NCI-H1694 treated with DMSO at 0.1 percent for 48 hours (cell line): ENCODE measurements at regions not wholly inside any gene's neighbourhood (a gene's known extent, or its start where the extent isn't known, plus 50 kb on each side); places are given as distances from the start of the nearest gene placed in this dataset.

Source experiments
- DNase-seq: peaks from one replicate; lab custom pipeline; 2025; lab: John Stamatoyannopoulos, UW

DNA sequence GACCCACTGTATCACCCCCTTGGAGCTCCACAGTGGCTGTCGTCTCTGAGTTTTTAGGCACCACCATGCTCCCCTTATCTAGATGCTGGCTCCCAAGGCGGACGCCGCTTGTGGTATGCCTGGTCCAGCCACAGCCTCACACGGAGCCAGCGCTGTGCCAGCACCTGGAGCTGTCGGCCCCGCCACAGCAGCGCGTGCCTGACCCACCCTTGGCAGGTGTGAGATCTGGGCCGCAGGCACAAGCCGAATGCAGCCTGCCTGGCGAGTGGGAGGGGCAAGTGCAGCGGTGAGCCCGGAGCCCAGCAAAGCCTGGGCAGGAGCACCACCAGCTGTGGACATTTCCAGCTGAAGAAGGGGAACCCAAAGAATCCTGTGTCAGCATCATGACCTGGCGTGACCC is 91.9 kb upstream of the BACE2 start:
- no peak for DNase-seq

DNA sequence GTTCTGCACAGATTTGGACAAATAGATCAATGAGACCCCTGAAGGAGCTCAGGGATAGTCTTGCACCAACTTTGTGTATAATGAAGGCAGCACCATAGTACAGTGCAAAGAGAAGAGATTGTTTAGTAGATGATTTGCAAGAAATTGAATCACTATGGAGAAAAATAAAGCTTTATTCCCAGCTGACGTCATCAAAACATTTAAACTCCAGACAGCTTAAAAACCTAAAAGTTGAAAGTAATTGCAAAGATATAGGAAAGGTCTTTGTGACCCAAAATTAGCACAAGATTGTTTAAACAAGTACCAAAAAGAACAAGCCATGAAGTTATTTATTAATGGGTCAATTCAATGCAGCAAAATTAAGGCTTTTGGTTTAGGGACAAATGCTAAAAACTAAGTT is 88.8 kb upstream of the BACE2 start:
- DNase-seq = no peak

DNA sequence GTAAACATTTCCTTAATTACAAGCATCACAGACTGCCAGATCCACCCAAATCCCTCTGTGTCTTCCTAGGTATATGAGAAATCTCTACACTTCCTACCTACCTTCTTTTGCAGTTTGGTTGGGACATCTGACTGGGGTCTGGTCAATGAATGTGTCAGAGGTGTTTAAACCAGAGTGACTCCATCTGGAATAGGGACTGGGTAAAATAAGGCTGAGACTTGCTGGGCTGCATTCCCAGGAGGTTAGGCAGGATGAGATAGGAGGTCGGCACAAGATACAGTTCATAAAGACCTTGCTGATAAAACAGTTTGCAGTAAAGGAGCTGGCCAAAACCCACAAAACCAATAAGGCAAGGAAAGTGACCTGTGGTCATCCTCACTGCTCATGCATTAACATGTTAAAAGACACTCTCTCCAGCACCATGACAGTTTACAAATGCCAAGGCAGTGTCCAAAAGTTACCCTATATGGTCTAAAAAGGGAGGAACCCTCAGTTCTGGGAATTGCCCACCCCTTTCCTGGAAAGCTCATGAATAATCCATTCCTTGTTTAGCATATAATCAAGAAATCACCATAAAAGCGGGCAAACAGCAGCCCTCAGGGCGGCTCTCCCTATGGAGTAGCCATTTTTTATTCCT is 87.4 kb upstream of the BACE2 start:
- DNase-seq = no peak

DNA sequence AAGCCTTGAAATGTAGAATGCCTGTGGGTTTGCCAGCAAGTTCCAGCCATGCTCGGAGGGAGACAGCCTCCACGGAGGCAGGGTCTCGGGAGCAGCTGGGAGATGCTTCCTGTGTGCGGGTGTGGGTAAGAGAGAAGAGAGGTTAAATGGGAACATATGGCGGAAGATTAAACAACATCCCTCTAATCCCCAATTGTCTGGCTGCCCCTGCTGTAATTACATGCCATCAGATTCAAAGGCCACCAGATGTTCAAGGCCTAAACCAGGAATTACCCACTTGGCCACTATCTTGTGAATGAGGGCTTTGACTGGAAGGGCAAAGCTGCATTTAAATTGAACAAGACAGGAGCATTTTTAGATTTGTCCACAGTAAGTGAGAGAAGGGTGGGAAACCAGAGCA is 81.4 kb upstream of the BACE2 start:
- peak; percentile 65 for DNase-seq

DNA sequence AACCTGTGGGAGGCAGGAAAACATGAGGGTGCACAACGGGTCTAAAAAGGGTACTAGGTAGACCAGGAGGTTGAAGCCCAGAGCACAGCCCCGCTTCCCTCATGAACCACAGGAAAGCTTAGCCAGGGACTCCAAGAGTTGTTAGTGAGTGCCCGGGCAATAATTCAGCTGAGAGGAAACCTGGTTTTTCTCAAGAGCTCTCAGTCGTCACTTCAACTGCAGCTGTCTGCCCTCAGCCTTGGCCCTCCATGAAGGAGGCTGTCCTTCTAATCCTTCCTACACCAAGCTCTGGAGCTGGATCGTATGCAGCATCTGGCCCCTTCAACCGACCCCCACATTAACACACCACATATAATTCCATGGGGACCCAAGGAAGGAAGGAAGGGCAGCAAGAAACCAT is 77.0 kb upstream of the BACE2 start:
- no peak for DNase-seq

DNA sequence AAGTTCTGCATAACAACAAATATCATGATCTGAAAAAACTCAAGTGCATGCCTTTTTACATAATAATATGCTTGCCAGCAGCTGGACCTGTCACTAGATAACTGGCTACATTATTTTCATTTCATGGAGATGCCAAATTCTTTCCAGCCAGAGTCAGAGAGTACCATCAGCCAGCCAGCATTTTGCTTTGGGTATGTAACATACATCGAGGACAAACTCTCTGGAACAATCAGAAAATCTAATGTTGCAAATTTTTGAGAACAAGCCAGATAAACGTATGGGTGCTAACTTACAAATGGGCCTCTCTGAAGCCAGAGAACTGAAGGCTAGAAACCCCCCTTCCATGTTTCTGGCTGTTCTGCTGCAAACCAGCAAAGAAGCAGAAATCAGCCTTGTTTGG is 76.3 kb upstream of the BACE2 start:
- DNase-seq = no peak

DNA sequence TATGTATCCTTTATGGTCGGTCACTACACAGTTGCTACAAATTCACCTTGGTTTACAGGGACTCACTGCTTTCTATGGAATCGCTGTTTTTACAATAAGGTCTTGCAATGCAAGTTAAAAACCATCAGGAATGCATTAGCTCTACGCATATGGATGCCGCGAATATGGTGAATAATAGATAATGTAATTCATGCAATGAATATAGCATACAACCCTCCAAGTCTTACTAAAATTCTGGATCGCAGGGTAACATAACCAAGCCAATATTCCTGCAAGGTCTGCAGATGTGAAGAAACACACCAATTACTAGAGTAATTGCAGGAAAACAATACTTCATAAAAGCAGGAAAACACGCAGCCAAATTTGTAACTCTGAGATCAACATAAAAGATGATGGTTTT is 75.6 kb upstream of the BACE2 start:
- DNase-seq = no peak

DNA sequence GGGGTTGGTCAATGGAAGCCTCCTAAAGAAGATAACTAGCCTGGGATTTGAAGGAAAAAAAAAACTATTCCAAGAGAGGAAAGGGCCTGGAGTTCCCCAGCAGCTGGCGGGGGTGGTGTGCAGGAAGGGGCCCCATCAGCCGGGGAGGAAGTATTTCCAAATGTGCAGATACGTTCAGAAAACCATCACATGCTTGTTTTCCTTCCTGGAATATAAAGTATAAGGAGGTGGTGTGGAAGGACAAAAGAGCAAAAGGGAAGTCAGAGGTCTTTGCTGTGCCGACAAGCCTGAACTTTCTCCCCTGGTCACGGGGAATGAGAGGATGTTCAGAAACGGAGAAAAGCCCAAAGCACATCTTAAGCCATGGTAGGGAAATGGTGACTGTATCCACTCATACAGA is 72.0 kb upstream of the BACE2 start:
- DNase-seq = no peak

DNA sequence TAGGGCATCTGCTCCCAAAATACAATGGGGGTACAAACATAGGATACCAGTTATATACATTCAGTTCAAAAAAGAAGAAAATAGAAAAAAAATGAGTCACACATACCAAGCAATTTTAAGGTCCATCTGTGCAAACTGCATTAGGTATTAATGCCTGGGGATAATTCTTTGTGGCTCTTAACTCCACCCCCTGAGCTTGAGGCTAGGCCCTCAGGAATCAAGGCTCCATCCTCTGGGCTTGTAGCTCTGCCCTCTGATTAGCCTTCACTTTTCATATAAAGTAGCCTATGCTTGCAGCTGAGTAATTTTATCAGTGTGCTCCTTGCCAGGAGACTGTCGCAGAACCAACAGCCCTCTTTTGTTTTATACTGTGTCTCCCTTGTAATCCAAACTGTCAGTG is 69.9 kb upstream of the BACE2 start:
- no peak for DNase-seq

DNA sequence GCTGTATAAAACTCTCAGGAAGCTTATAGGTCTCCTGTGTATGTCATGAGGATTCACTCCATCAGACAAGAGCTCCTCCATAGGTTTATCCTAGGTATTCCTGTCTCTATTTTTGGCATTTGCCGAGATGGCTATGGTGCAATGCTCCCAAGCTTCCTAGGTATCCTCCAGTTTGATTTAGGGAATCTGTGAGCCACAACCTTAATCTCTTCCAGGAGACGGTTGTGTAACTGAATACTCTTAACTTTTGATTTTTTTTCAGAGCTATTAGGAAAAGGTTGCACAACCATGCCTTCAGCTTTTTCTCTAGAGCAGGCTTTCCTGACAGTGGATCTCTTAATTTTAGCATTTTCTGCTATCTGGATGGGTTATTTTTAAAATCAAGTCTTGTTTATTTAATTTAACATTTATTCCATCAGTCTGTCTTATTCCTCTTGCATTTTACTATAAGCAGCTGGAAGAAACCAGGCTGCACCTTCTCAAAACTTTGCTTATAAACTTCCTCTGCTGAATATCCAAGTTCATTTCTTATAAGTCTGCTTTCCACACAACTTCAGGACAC is 69.4 kb upstream of the BACE2 start:
- no peak for DNase-seq

DNA sequence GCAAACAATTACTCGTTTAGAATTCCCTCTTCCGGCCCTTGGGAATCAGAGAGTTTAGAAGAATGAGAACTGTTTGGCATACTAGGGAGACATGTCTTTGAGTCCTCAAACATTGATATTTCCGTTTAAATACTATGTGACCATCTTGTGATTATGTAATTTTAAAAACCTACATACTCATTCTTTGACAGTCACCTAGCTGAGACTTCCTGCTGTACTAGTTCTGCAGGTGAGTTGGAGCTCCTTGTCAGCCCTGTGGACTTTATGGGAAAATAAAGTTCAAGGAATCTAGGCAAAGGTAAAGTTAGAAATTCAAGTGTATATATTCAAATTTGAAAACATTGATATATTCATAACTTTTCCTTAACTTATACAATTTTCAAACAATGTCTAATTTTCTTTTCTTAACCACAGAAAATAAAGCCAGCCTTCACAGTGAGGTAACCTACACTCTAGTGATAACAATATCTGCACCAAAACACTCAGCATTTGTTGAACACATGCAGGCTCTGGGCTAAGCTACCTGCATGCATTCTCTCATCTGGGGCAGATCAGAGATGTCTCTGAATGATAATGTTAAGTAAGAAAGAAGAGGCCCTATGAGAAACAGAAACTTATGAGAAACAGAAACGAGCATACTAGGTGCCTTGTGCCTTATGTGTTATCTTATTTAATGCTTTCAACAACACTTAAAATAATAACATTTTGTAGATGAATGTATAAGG is 67.0 kb upstream of the BACE2 start:
- DNase-seq = no peak

DNA sequence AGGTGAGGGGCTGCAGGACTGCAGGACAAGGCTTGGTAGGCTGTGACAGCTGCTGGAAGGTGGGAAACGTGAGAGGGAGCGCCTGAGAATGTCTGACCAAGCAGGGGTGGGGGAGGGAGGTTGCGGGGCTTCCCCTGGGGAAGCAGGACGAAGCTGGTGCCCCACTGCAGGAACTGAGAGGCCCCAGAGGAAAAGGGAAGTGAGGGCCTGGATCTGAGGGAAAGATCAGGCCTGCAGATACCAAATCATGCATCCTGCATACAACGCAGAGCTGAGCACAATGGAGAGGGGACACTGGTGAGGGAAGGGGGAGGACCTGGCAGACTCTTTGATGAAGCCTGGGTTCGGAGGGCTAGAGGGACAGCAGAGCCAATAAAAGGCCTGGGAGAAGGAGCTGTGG is 65.7 kb upstream of the BACE2 start:
- DNase-seq = no peak

DNA sequence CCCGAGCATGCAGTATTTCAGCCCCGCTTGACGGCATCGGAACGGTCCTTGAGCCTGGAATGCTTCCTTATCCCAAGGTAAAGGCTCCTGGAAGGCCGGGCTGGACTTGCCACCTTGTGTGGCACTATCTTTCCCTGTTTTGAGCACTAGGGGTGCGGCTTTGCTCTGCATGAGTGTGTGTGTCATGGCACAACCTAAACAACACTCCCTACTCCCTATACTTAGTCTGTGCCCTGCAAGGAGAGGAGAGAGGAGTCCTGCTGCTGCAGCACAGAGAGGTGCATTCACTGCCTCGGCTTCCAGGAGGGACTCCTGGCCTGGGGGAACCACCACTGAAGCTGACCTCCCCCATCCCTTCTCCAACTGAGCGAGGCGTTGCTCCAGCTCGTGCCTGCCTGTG is 60.4 kb upstream of the BACE2 start:
- no peak for DNase-seq

DNA sequence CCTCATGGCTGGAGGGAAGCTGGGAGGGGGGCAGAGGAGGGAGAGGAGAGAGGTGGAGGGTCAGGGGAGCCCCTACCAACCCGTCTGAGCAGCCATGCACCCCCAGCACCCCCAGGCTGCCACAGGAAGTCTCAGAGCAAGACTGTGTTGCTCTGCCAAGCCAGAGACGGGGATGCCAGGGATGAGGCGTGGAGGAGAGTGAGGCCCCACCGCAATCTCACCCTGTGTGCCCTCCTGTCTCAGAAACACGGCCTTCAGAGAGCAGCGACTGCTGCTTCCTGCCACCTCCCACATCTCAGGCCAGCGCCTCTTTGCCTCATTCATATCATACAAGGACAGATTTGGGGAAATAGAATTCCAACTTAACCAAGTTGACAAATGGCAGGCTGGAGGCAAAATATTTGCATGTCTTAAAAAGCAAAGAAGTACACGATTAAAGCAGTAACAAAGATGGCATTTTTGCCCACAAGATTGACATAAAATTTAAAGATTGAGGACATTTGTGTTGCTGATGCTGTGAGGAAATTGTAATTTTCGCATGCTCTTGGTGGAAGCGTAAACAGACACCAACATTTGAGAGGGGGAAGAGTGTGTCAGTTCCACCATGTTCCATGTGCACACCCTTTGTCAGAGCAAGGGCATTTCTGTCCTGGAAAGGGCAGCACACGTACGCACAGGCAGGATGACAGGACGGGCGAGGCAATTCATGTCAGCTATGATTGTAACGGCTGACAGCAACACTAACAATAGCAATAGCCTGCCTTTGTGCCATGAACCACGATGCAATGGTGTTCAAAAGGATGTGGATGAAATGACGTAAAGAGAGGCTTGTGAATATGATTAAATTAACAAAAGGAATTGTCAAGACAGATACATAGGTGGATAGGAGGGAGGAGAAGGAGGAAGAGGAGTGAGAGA is 59.0 kb upstream of the BACE2 start:
- DNase-seq = no peak

DNA sequence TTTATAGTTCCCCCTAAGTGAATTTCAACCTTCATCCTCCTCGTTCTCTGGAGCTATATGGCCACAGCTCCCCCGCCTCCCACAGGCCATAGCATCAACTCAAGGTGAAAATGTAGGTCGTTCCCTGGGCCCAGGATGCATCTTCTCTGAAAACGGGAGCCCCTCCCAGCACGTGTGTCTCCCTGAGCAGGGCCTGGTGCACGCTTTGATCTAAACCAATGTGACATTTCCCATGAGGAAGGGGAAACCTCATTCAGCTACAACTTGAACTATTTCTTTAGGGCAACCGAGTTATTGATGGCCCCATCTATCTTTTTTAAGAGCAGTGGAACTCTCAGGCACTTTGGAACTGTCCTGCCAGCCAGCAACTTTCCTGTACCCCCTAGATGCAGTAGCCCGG is 57.8 kb upstream of the BACE2 start:
- no peak for DNase-seq

DNA sequence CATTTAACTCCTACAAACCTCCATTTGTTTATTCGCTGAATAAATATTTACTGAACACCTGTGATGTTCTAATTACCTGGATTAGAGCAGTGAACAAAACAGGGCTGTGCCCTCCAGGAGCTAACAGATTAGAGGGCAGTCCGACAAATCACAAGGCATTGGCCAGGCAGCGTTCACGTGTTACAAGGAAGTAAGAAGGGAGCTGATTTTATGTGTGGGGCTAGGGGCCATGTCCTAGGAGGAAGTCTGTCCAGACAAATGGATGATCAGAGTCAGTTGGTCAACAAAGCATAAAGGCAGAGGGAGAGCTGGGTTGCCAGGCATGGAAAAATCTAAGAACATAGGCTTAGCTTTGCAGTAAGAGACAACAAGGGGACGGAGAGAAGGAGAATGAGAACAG is 57.3 kb upstream of the BACE2 start:
- no peak for DNase-seq

DNA sequence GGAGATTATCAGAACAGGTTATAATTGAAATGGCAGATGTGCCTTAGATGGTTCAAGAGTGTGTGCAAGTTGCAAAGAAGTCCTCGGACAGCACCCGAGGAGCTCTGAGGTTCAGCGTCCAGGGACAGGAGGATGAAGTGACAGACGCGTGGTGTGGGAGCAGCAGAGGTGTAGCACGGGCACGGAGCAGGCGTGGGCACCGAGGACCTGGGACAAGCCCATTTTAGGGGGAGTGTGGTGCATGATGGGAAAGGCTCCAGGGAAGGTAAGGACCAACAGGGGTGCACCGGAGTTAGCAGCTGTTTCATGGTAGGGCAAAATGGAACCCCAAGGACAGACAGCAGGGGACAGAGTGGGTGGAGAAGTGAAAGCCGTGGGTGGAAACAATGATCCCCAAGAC is 56.3 kb upstream of the BACE2 start:
- no peak for DNase-seq

DNA sequence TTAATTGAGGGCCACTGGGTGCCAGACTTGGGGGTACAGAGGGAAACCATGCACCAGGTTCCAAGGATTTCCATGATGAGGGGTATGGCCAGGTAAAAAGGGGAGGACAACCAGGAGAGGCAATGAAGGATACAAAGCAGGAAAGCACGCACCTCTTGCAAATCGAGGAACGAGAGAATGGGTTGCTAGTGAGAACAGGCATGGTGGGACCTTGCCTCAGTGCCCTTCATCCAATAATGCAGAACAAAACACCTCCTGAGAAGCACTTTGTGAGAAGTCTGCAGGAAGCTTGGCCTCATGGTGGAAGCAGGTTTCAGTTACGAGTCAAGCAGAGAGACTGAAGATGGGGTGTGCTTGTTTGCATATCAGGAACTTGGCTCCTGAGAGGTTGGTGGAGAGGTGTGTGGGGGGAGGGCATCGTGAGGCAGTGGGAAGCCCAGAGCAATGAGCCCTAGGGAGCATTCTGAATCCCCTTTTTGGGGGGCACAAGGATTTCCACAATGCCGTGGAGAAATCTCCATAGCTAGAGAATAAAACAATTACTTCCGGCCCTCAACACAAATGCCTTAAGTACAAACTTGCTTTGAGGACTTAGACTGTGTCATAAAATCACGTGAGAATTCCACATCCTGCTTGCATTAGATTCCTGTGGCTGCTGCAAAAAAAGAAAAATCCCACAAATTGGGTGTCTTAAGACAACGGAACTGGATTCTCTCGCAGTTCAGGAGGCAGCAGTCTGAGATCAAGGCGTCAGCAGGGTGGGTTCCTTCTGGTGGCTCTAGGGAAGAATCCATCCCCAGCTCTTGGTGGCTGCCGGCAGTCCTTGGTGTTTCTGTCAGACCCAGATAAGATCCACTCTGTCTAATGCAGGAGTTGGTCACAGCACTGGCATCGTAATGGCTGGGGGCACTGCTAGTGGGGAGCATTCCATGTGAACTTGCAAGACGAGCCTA is 54.9 kb upstream of the BACE2 start:
- no peak for DNase-seq

DNA sequence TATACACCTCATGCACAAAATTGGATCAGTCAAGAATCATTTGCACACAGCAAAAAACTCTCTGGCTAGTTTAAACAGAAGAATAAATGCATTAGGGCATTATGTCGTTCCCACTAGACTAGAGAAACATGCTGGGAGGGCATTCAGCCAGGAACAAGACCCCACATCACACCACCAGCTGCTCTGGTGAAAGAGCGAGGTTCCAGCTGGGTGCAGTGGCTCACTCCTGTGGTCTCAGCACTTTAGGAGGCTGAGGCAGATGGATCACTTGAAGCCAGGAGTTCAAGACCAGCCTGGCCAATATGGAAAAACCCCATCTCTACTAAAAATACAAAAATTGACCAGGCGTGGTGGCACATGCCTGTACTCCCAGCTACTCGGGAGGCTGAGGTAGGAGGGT is 52.1 kb upstream of the BACE2 start:
- DNase-seq = no peak
